Hematopoietic multipotent progenitor cell treated with erythropoietin and hydrocortisone succinate and interleukin-3 and kit ligand, for 8 days (in vitro differentiated cells): ENCODE measurements at regions not wholly inside any gene's neighbourhood (a gene's known extent, or its start where the extent isn't known, plus 50 kb on each side); places are given as distances from the start of the nearest gene placed in this dataset.
"Not testable (repeated sequence)": the region's sequence is repeated elsewhere in the genome, so short reads cannot be mapped to it uniquely, and the experiment has no call there.

Source experiments
- DNase-seq: peaks from one replicate; pipeline ENCODE4 v3.0.0-alpha.2; 2015

- no peak for DNase-seq
Measured at GRCh38 chr10:121138918-121139317, 287.8 kb downstream of the WDR11 start.

DNA sequence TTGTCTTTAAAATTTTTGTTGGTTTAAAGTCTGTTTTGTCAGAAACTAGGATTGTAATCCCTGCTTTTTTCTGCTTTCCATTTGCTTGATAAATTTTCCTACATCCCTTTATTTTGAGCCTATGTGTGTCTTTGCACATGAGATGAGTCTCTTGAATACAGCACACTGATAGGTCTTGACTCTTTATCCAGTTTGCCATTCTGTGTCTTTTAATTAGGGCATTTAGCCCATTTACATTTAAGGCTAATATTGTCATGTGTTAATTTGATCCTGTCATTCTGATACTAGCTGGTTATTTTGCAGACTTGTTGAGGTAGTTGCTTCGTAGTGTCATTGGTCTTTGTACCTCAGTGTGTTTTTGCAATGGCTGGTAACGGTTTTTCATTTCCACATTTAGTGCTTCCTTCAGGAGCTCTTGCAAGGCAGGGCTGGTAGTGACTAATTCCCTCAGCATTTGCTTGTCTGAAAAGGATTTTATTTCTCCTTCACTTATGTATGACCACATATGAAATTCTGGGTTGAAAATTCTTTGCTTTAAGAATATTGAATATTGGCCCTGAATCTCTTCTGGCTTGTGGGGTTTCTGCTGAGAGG lies 294.7 kb downstream of the WDR11 start:
- not testable (repeated sequence) for DNase-seq

DNA sequence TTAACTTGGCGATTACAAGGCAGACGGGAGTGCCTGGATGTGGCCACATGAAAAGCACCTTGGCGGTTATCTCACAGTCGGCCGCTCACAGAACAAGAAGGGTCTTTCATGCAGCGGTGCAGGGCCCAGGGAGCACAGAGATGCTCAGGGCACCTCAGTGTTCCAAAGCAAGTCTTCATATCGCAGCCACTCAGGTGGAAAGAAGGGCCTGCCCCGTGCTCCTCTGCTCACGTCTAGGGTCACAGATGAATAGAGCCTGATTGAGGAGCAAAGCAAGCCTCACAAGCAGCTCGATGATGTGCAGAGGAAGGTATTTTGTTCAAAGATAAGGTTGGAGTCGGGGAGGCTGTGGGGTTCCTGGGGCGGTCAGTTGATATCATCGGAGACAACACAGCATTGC lies 297.8 kb downstream of the WDR11 start:
- DNase-seq: no peak

DNA sequence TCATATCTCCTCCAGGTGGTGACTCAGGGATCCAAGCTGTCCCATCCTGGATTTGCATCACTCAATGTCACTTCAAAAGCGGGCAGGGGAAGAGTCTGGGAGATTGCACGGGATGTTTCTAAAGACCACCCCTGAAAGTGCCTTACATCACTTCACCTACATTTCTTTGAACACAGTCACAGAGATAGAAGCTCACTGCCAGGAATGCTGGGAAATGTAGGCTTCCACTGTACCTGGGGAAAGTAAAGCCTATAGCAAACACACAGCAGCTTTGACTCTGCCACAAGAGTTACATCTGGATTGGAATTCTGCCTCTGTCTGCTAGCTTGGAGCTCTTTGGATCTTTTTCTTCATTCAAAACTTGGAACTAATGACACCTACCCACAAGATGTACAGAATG lies 300.9 kb downstream of the WDR11 start:
- no peak for DNase-seq

DNA sequence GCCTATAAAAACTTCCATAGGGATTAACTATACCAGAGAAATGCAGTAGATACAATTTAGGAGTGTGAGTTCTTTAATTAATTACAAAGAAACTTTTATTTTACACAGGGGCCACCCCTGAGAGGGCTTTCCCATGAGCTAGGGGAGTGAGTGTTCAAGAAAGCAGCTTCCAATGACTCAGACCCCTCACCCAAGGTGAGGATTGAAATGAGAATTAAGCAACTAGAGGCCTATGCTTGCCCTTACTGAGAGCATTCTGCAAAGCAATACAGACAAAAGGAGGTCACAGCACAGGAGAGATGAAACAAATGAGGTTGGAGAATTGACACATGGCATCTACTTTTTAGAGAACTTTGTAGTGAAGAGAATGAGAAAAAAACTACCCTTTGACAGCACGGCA lies 301.8 kb downstream of the WDR11 start:
- DNase-seq: no peak

DNA sequence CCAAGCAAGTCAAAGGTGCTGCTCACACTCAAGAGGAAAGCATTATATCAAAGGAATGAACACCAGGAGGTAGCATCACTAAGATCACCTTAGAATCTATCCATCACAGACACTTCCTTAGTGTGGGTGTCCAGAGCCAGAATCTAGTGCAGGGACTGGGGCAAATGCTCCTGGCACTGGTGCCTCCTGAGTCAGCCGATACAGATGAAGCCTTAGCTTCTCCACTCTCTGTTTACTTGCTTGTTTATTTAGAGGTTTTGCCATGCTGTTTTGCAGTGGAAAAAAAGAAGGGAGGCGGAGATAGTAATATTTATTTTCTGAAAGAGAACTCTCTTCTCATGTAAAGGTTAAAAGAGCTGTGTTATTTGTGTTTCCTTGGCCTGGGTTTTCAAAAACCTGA lies 303.1 kb downstream of the WDR11 start:
- DNase-seq: no peak

DNA sequence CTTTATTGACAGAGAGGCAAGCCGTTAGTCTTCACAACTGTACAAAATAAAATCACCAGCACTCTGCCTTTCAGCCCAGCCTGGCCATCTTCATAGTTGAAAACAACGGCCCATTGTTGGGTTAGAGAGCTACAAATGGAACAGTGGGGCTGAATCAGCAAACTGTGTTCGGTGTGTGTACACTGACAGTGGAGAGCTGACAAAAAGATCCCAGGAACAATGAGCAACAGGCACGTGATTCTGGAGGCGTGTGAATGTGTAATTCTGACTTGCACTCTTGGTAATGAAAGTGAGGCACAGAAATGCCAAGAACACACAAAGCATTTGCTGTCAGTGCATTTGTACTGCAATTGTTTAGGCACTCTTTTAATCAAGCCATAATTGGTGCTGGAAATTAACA lies 303.7 kb downstream of the WDR11 start:
- no peak for DNase-seq

GRCh38 chr10:121155742-121156474 lies 304.7 kb downstream of the WDR11 start:
- DNase-seq: no peak

GRCh38 chr10:121157998-121158397 lies 306.8 kb downstream of the WDR11 start:
- DNase-seq: peak; percentile 5

GRCh38 chr10:121158988-121159579 lies 307.9 kb downstream of the WDR11 start:
- no peak for DNase-seq

GRCh38 chr10:121159670-121160069 lies 308.5 kb downstream of the WDR11 start:
- no peak for DNase-seq

GRCh38 chr10:121165276-121165675 lies 314.1 kb downstream of the WDR11 start:
- DNase-seq: no peak

GRCh38 chr10:121167534-121168243 lies 316.5 kb downstream of the WDR11 start:
- DNase-seq: no peak

DNA sequence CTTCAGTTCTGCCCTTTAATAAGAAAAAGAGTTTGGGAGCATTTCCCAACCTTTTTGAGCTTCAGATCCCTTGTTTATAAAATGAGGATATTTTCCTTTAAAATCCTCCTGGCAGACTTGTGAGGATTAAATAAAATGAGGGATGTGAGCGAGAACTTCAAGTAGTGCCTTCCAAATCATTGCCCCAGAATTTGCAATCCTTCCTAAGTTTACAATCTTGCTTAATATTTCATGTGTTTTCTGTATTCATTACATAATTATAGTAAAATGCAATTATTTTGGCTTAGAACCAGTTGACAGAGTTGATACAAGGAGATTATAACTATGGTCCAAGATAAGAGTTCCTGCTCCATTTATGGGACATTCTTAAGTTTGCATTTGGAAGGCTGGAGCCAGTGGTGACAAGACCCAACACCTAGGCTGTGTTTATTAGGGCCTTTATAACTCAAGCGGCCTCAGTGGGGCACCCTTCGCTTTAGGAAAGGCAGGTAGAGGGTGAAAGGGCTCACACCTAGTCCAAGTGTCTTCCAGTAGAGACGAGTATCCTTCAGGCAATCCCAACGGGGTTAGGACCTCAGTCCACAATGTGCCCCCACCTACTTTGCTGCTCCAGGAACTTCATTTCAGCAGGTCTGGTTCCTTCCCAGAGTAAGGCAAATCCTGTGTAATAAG lies 317.5 kb downstream of the WDR11 start:
- DNase-seq: no peak

GRCh38 chr10:121169406-121169805 lies 318.2 kb downstream of the WDR11 start:
- no peak for DNase-seq

DNA sequence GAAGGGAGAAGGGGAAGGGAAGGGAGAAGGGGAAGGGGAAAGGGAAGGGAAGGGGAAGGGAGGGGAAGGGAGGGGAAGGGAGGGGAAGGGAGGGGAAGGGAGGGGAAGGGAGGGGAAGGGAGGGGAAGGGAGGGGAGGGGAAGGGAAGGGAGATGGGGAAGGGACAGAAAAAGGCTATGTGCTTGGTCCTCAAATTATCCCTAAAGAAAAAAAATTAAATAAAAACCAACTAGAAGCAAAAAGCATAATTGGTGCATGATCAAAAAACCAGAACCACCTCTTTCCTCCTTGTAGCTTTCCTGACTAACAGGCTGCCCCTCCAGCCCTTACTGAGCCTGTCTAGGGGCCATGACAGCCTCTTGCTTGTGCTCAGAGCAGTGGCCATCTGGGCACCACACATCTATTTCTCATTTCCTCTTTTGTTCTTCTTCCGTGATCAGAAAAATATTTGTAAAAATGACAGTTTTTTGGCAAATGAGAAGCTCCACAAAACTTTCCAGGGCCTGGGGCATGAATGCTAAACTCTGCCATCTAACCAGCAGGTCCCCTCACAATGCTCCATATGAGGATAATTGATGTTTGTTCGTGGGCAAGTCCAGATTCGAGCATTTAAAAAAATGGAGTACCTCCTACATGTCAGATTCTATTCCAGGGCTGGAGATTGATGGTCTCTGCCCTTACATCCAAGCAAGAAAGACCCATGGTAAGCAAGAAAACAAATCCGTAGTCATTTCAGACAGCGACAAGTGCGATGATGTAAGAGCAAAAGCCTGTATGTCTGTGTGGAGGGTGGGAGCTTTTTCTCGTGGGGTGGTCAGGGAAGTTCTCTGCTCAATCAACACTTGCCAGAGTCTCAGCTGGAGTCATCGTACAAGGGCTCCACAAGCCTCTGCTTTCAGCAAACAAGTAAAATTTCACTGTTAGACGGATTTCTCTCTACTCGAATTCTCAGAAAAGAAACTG lies 320.9 kb downstream of the WDR11 start:
- DNase-seq: no peak

- no peak for DNase-seq
Measured at GRCh38 chr10:121179006-121179405, 327.8 kb downstream of the WDR11 start.

DNA sequence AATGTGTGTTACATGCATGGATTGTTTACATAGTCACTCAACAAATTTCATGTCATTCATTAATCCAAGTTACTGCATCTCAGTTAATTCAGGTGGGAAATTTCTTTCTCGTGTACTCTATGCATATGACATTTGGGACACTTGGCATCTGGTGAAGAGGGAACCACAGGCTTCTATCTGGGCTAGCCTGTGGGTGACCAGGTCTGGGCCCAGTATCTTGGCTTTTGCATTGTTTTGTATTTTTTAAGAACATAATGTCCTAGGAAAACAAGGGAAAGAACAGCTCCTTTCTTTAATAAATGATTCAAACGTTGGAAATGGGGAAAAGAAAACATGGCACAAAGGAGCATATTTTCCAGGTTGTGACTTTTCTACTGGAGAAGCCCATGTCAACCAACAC lies 331.1 kb downstream of the WDR11 start:
- no peak for DNase-seq

GRCh38 chr10:121183236-121183635 lies 332.1 kb downstream of the WDR11 start:
- no peak for DNase-seq

GRCh38 chr10:121183707-121184106 lies 332.5 kb downstream of the WDR11 start:
- DNase-seq: no peak

DNA sequence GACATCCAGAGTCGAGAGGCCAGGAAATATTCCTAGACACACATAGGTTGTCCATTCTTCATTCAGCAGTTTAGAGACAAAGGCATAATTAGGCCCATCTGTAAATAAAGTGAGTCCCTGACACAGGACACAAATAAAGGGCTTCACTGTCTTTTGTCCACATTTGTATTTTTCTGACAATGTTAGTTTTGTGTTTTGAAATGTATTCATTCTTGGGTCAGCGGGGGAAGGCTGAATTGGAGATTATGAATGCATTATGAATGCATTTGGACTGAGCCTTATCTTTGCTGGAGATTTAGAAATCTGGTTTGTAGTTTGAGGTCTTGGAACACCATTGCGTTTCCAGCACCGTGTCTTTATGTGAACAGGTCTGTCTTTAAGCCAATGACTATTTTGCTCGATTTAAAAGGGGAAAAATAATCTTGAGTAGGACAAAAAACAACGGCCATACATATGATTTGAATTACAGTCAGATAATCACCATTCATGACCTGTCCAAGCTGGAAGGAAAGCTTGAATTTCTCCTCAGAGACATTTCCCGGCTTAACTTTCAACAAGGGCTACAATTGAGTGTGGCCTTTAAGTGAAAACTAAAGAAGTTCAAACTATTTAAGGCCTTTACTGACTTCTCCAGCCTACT lies 334.8 kb downstream of the WDR11 start:
- DNase-seq: no peak

DNA sequence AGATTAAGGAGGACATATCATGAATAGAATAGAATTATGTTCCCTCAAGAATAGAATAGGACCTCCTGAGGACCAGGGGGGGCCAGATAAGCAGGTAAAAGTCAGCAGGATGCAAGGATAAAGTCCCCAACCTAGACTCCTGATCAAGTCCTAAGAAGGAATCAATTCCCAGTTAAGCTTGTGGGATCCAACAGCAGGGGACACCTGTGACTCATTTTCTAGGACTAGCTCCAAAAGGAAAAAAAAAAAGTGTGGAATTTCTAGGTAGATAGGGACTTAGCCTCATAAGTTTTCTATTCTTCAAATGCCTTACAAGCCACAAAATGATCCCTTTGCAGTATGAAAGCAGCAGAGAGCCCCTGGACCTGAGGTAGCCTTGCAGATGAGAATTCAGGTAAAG lies 336.2 kb downstream of the WDR11 start:
- no peak for DNase-seq
